ENCODE measurements at regions not wholly inside any gene's neighbourhood (a gene's known extent, or its start where the extent isn't known, plus 50 kb on each side); places are given as distances from the start of the nearest gene placed in this dataset.

GRCh38 chr3:67196677-67197076, 198.6 kb downstream of the KBTBD8 start:
- Histone ChIP-seq H2AFZ (replicated peaks; ENCODE audit: low read length, poor library complexity) (no peak overlapping the region), H4K8ac (ENCODE audit: low read depth in 2 of 2, low read length in 2 of 2) (no peak overlapping the region), H3K18ac (ENCODE audit: low read depth, low read length) (no peak overlapping the region), H2BK20ac (ENCODE audit: low read depth, low read length) (no peak overlapping the region), H3K56ac (ENCODE audit: extremely low read depth, insufficient read depth, low read length) (no peak overlapping the region), H4K5ac (ENCODE audit: low read depth, low read length) (no peak overlapping the region), H3K14ac (replicated peaks; ENCODE audit: low read depth, low read length) (no peak overlapping the region), H3K9me3 (ENCODE audit: control insufficient read depth, insufficient read depth, low read length) (no peaks in the 10 kb centered on the region), H3K36me3 (ENCODE audit: control insufficient read depth, insufficient read depth, low read length) (no peaks in the 10 kb centered on the region), H4K20me1 (ENCODE audit: insufficient read depth, low read length) (no peaks in the 10 kb centered on the region), H2BK5ac (ENCODE audit: low read depth, low read length, poor library complexity, severe bottlenecking) (no peak overlapping the region), H3K27me3 (ENCODE audit: control insufficient read depth, insufficient read depth, low read length) (no peaks in the 10 kb centered on the region), H4K91ac (ENCODE audit: insufficient read depth, low read depth, low read length) (no peak overlapping the region), H3K4me2 (ENCODE audit: low read depth, low read length) (no peak overlapping the region), H3K4me1 (ENCODE audit: control insufficient read depth, insufficient read depth, low read length) (no peaks in the 10 kb centered on the region), H3K79me1 (ENCODE audit: low read depth in 1 of 2, low read length in 2 of 2) (no peaks in the 10 kb centered on the region), H3K9ac (ENCODE audit: low read depth, low read length) (no peak overlapping the region), H3K9me1 (ENCODE audit: insufficient read depth, low read length) (no peaks in the 10 kb centered on the region), H3K23ac (ENCODE audit: low read depth, low read length) (no peak overlapping the region), H2BK15ac (ENCODE audit: low read depth, low read length) (no peak overlapping the region), H2AK5ac (ENCODE audit: low read depth, low read length) (no peak overlapping the region), H2AK9ac (replicated peaks; ENCODE audit: low read depth, low read length, poor library complexity) (no peak overlapping the region), H2BK120ac (ENCODE audit: low read depth, low read length) (no peak overlapping the region), H3K4ac (ENCODE audit: low read depth, low read length) (no peak overlapping the region), H3K4me3 (ENCODE audit: insufficient read depth, low read depth, low read length) (no peak overlapping the region), H3K27ac (ENCODE audit: insufficient read depth, low read length) (no peak overlapping the region)
- BruUV-seq (replicated peaks), result no TSS peak
- dilution Hi-C loops (cut with HindIII; ENCODE audit: low sequenced_read_pairs, unreplicated experiment) (no loop called here), intact Hi-C loops (cut with micrococcal nuclease) (no loop called here), in situ Hi-C loops (cut with MboI; ENCODE audit: low sequenced_read_pairs) (no loop called here)
- ChIA-PET CTCF (no interaction called here), POLR2A (ENCODE audit: unreplicated experiment) (no interaction called here)
- no peak for ATAC-seq (ENCODE audit: low read depth)
- TF ChIP-seq RCOR1 (IDR thresholded peaks at IDR 0.05; ENCODE audit: insufficient replicate concordance, low read length), result no peak
- TF ChIP-seq USF2 (IDR thresholded peaks at IDR 0.05; ENCODE audit: low read depth, low read length), result no peak
- no peak for TF ChIP-seq FOS (IDR thresholded peaks at IDR 0.05; ENCODE audit: low read depth, low read length)
- TF ChIP-seq POLR2A (IDR thresholded peaks at IDR 0.05; ENCODE audit: low read depth, low read length), result no peak
- TF ChIP-seq CHD1 (IDR thresholded peaks at IDR 0.05; ENCODE audit: low read depth, low read length), result no peak
- no peak for TF ChIP-seq ELK1 (IDR thresholded peaks at IDR 0.05; ENCODE audit: borderline replicate concordance, low read depth, low read length)
- no peak for TF ChIP-seq MAFK (IDR thresholded peaks at IDR 0.05; ENCODE audit: low read depth, low read length)
- TF ChIP-seq SMC3 (IDR thresholded peaks at IDR 0.05; ENCODE audit: low read depth, low read length), result no peak
- no peak for TF ChIP-seq BHLHE40 (IDR thresholded peaks at IDR 0.05; ENCODE audit: low read depth, low read length)
- no peak for TF ChIP-seq RFX5 (IDR thresholded peaks at IDR 0.05; ENCODE audit: low read depth, low read length)
- no peak for TF ChIP-seq CEBPB (IDR thresholded peaks at IDR 0.05; ENCODE audit: low read depth, low read length)
- no peak for TF ChIP-seq MAZ (IDR thresholded peaks at IDR 0.05; ENCODE audit: borderline replicate concordance, low read depth, low read length)
- no peak for TF ChIP-seq RAD21 (IDR thresholded peaks at IDR 0.05; ENCODE audit: low read length)
- no peak for TF ChIP-seq NFE2L2 (IDR thresholded peaks at IDR 0.05; ENCODE audit: low read depth, low read length)
- TF ChIP-seq CTCF (conservative IDR thresholded peaks at IDR 0.05; ENCODE audit: low read depth, low read length), result no peak
- no CpG with 5 or more reads among the region's 9 CpGs for WGBS, 2 experiments (ENCODE audit: extremely low coverage in 2 of 2, insufficient read length in 1 of 2)
- DNase-seq, result no peak
